GM18870 (cell line): ENCODE measurements at regions not wholly inside any gene's neighbourhood (a gene's known extent, or its start where the extent isn't known, plus 50 kb on each side); places are given as distances from the start of the nearest gene placed in this dataset.

Source experiments
- ATAC-seq: cut with Tn5 transposase; IDR thresholded peaks from one replicate; pipeline ENCODE4 v1.9.1; 2021; ENCODE audit warnings: moderate library complexity; ENCODE audit not compliant: unreplicated experiment

- no peak for ATAC-seq
These were observed 950.2 kb upstream of the CADM2 start for GRCh38 chr3:84008623-84009022.

GRCh38 chr3:84023842-84024241, 934.9 kb upstream of the CADM2 start:
- ATAC-seq: no peak

GRCh38 chr3:84039099-84039498, 919.7 kb upstream of the CADM2 start:
- no peak for ATAC-seq

GRCh38 chr3:84042399-84043106, 916.2 kb upstream of the CADM2 start:
- ATAC-seq: no peak

- no peak for ATAC-seq
These were observed 891.9 kb upstream of the CADM2 start for GRCh38 chr3:84066915-84067314.

- ATAC-seq: no peak
These were observed 885.1 kb upstream of the CADM2 start for GRCh38 chr3:84073664-84074063.

- ATAC-seq: no peak
These were observed 884.0 kb upstream of the CADM2 start for GRCh38 chr3:84074767-84075166.

GRCh38 chr3:84077479-84077878, 881.3 kb upstream of the CADM2 start:
- no peak for ATAC-seq

GRCh38 chr3:84082726-84083125, 876.1 kb upstream of the CADM2 start:
- ATAC-seq: no peak

- ATAC-seq: no peak
These were observed 865.9 kb upstream of the CADM2 start for GRCh38 chr3:84092907-84093306.

GRCh38 chr3:84096188-84096587, 862.6 kb upstream of the CADM2 start:
- ATAC-seq: no peak

- no peak for ATAC-seq
These were observed 857.9 kb upstream of the CADM2 start for GRCh38 chr3:84100861-84101260.

GRCh38 chr3:84108442-84108971, 850.3 kb upstream of the CADM2 start:
- no peak for ATAC-seq

- ATAC-seq: no peak
These were observed 848.9 kb upstream of the CADM2 start for GRCh38 chr3:84109911-84110310.

GRCh38 chr3:84110787-84111186, 848.0 kb upstream of the CADM2 start:
- ATAC-seq: no peak

- ATAC-seq: no peak
These were observed 833.5 kb upstream of the CADM2 start for GRCh38 chr3:84125201-84125721.

GRCh38 chr3:84125760-84126159, 833.0 kb upstream of the CADM2 start:
- no peak for ATAC-seq

GRCh38 chr3:84126160-84126559, 832.6 kb upstream of the CADM2 start:
- ATAC-seq: no peak

GRCh38 chr3:84128024-84128423, 830.8 kb upstream of the CADM2 start:
- ATAC-seq: no peak

GRCh38 chr3:84136425-84136824, 822.4 kb upstream of the CADM2 start:
- ATAC-seq: no peak

GRCh38 chr3:84140631-84141030, 818.2 kb upstream of the CADM2 start:
- ATAC-seq: no peak

GRCh38 chr3:84141571-84141970, 817.2 kb upstream of the CADM2 start:
- no peak for ATAC-seq

- ATAC-seq: no peak
These were observed 793.5 kb upstream of the CADM2 start for GRCh38 chr3:84165328-84165727.
